Prostate gland (tissue), 2 donors: ENCODE measurements at regions not wholly inside any gene's neighbourhood (a gene's known extent, or its start where the extent isn't known, plus 50 kb on each side); places are given as distances from the start of the nearest gene placed in this dataset.

ENCODE experiments used
- DNase-seq: peaks from one replicate; pipeline ENCODE4 v3.0.0-alpha.2; 2019; ENCODE audit warnings: low spot score
- H3K27ac ChIP-seq, 2 donors: fragments of 200-600 bp; sonication (generic); 2 replicates each; pipeline ENCODE4 v1.5.1; 2017 to 2019
- H3K27me3 ChIP-seq: fragments of 200-600 bp; sonication (generic); replicated peaks from 2 replicates; pipeline ENCODE4 v1.5.1; 2019; ENCODE audit not compliant: insufficient read depth
- H3K36me3 ChIP-seq, 2 donors: fragments of 200-600 bp; sonication (generic); 1 replicate in 1 of 2; 2 replicates in 1 of 2; pipeline versions ENCODE4 v1.5.1 to v1.8.1; 2017 to 2019
- H3K4me1 ChIP-seq: fragments of 200-600 bp; sonication (generic); replicated peaks from 2 replicates; pipeline ENCODE4 v1.5.1; 2019
- H3K4me3 ChIP-seq, 2 donors: fragments of 200-600 bp; sonication (generic); 2 replicates each; pipeline ENCODE4 v1.5.1; 2017 to 2019
- H3K9me3 ChIP-seq: fragments of 200-600 bp; sonication (generic); 2 replicates; pipeline ENCODE4 v1.5.1; 2017
- CTCF ChIP-seq, 4 experiments: fragments of 200-600 bp in 2 of 4; fragments of 450-650 bp in 2 of 4; sonication (generic) in 2 of 4; IDR thresholded peaks; 1 replicate in 3 of 4; 2 replicates in 1 of 4; pipeline ENCODE4 v1.5.1; 2016 to 2019; ENCODE audit warnings: antibody characterized with exemption in 4 of 4, mild to moderate bottlenecking in 2 of 4, moderate library complexity in 2 of 4
- POLR2A ChIP-seq: fragments of 450-650 bp; IDR thresholded peaks from one replicate; pipeline ENCODE4 v1.6.1; 2016; ENCODE audit warnings: antibody characterized with exemption, mild to moderate bottlenecking
- POLR2AphosphoS5 ChIP-seq: sonication (generic); formaldehyde crosslinking; IDR thresholded peaks from one replicate; pipeline ENCODE4 v1.6.1; 2017; ENCODE audit warnings: antibody characterized with exemption
- WGBS: methylation state at CpG from one replicate; pipeline ENCODE4 v1.1.5; 2018; 5-methylcytosine and 5-hydroxymethylcytosine counted together
- intact Hi-C: fragments of 100-400 bp; cut with DNase I; formaldehyde crosslinking; loops from one replicate; pipeline ENCODE4 v1.14.2; 2022

- DNase-seq, result no peak
- no peak overlapping the region for H3K27ac ChIP-seq
- no peak for TF ChIP-seq CTCF (IDR thresholded peaks at IDR 0.05)
- no peak for TF ChIP-seq POLR2AphosphoS5
- no peak for TF ChIP-seq POLR2A
- no peak overlapping the region for H3K4me3 ChIP-seq
- intact Hi-C loops, result loop anchor here (5.0 kb wide), 1 partner anchor 132 kb away; no protein-coding TSS in a partner anchor
- WGBS, result 85% methylated on average over 8 of the region's 8 CpGs
- peaks cover 7% of the 10 kb centered on the region for H3K4me1 ChIP-seq
- no peaks in the 10 kb centered on the region for H3K27me3 ChIP-seq
- H3K9me3 ChIP-seq, result no peaks in the 10 kb centered on the region
- no peaks in the 10 kb centered on the region for H3K36me3 ChIP-seq
These were observed 166.3 kb downstream of the C9orf50 start for GRCh38 chr9:129454467-129455067.

GRCh38 chr9:129453734-129454133, 167.2 kb downstream of the C9orf50 start:
- Histone ChIP-seq H3K36me3 (no peaks in the 10 kb centered on the region), H3K4me1 (no peaks in the 10 kb centered on the region), H3K27ac (no peak overlapping the region), H3K27me3 (no peaks in the 10 kb centered on the region), H3K9me3 (no peaks in the 10 kb centered on the region), H3K4me3 (no peak overlapping the region)
- no peak for DNase-seq
- intact Hi-C loops, result no loop called here
- TF ChIP-seq POLR2A (no peak), CTCF (IDR thresholded peaks at IDR 0.05) (no peak), POLR2AphosphoS5 (no peak)

- peak overlapping the region; percentile 68 to 74 for H3K27ac ChIP-seq
- no peaks in the 10 kb centered on the region for H3K9me3 ChIP-seq
- intact Hi-C loops, result no loop called here
- no peak overlapping the region for H3K4me3 ChIP-seq
- no peaks in the 10 kb centered on the region for H3K36me3 ChIP-seq
- no peak for TF ChIP-seq CTCF (IDR thresholded peaks at IDR 0.05)
- TF ChIP-seq POLR2AphosphoS5, result no peak
- TF ChIP-seq POLR2A, result no peak
- 17% methylated on average over 10 of the region's 10 CpGs for WGBS
- no peaks in the 10 kb centered on the region for H3K4me1 ChIP-seq
- no peak for DNase-seq
- H3K27me3 ChIP-seq, result no peaks in the 10 kb centered on the region
These were observed 169.2 kb downstream of the C9orf50 start for GRCh38 chr9:129451669-129452068.

- no peaks in the 10 kb centered on the region for H3K36me3 ChIP-seq
- intact Hi-C loops, result no loop called here
- H3K9me3 ChIP-seq, result no peaks in the 10 kb centered on the region
- no peaks in the 10 kb centered on the region for H3K27me3 ChIP-seq
- no peaks in the 10 kb centered on the region for H3K4me1 ChIP-seq
- no peak overlapping the region for H3K4me3 ChIP-seq
- H3K27ac ChIP-seq, result peak overlapping the region; percentile 68 to 74
- TF ChIP-seq POLR2AphosphoS5 (no peak), POLR2A (no peak), CTCF (IDR thresholded peaks at IDR 0.05) (no peak)
- WGBS, result 42% methylated on average over 19 of the region's 19 CpGs
- DNase-seq, result no peak
These were observed 169.7 kb downstream of the C9orf50 start for GRCh38 chr9:129451089-129451656.

GRCh38 chr9:129449066-129449465, 171.8 kb downstream of the C9orf50 start:
- H3K4me1 ChIP-seq, result no peaks in the 10 kb centered on the region
- intact Hi-C loops, result no loop called here
- H3K9me3 ChIP-seq, result no peaks in the 10 kb centered on the region
- H3K4me3 ChIP-seq, result no peak overlapping the region
- 88% methylated on average over 16 of the region's 16 CpGs for WGBS
- no peaks in the 10 kb centered on the region for H3K36me3 ChIP-seq
- H3K27me3 ChIP-seq, result no peaks in the 10 kb centered on the region
- TF ChIP-seq CTCF (IDR thresholded peaks at IDR 0.05) (no peak), POLR2A (no peak), POLR2AphosphoS5 (no peak)
- no peak overlapping the region for H3K27ac ChIP-seq
- DNase-seq, result no peak
